ENCODE measurements at regions not wholly inside any gene's neighbourhood (a gene's known extent, or its start where the extent isn't known, plus 50 kb on each side); places are given as distances from the start of the nearest gene placed in this dataset.

DNA sequence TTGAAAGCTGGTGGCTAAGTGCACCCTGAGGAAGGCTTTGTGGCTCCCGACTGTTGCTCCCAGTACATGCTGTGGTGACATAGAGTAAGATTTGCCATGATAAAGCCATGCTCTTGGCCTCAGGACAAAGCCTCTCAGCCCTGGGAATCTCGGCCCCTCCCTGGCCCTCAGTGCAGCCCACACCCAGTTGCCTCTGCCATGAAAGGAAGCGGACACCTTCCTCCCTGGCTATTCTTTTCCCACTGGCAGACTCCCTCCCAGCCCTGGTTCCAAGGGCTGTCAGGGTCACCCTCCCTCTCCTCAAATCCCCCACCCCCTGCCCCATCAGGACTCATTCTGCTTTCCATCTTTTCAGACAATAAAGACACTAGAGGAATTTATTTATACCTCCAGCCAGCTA lies 119.8 kb upstream of the NEO1 start:
- H3K36me3 ChIP-seq (replicated peaks; ENCODE audit: low read depth, low read length) = no peaks in the 10 kb centered on the region
- TF ChIP-seq, protein P1, sequence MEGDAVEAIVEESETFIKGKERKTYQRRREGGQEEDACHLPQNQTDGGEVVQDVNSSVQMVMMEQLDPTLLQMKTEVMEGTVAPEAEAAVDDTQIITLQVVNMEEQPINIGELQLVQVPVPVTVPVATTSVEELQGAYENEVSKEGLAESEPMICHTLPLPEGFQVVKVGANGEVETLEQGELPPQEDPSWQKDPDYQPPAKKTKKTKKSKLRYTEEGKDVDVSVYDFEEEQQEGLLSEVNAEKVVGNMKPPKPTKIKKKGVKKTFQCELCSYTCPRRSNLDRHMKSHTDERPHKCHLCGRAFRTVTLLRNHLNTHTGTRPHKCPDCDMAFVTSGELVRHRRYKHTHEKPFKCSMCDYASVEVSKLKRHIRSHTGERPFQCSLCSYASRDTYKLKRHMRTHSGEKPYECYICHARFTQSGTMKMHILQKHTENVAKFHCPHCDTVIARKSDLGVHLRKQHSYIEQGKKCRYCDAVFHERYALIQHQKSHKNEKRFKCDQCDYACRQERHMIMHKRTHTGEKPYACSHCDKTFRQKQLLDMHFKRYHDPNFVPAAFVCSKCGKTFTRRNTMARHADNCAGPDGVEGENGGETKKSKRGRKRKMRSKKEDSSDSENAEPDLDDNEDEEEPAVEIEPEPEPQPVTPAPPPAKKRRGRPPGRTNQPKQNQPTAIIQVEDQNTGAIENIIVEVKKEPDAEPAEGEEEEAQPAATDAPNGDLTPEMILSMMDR (IDR thresholded peaks at IDR 0.05; ENCODE audit: low read depth, low read length) = no peak
- TF ChIP-seq EZH2phosphoT487 (IDR thresholded peaks at IDR 0.05; ENCODE audit: low read depth) = no peak
- H2AFZ ChIP-seq (ENCODE audit: low read depth, low read length) = no peak overlapping the region
- H3K27me3 ChIP-seq (ENCODE audit: low read depth, low read length) = peaks cover 15% of the 10 kb centered on the region; the same call in 1 of the 2 replicates
- H4K20me1 ChIP-seq (ENCODE audit: insufficient read depth, low read length) = no peaks in the 10 kb centered on the region
- no peak overlapping the region for H3K9ac ChIP-seq (ENCODE audit: low read length)
- H3K4me2 ChIP-seq (ENCODE audit: low read length) = no peak overlapping the region
- H3K4me1 ChIP-seq (ENCODE audit: low read length) = no peaks in the 10 kb centered on the region
- H3K79me2 ChIP-seq (ENCODE audit: low read length) = no peaks in the 10 kb centered on the region
- no peaks in the 10 kb centered on the region for H3K9me3 ChIP-seq (ENCODE audit: insufficient read depth, low read length)
- no peak overlapping the region for H3K27ac ChIP-seq (ENCODE audit: low read length)
- no peak overlapping the region for H3K4me3 ChIP-seq (ENCODE audit: low read length)

DNA sequence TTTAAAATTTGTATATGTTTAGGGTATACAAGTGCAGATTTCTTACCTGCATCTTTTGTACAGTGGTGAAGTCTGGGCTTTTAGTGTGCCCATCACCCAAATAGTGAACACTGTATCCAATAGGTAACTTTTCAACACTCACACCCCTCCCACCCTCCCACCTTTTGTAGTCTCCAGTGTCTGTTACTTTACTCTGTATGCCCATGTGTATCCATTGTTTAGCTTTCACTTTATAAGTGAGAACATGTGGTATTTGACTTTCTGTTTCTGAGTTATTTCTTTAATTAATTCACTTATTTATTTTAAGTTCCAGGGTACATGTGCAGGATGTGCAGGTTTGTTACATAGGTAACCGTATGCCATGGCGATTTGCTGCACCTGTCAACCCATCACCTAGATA lies 124.8 kb upstream of the NEO1 start:
- H3K27ac ChIP-seq (ENCODE audit: low read length) = no peak overlapping the region
- no peaks in the 10 kb centered on the region for H3K9me3 ChIP-seq (ENCODE audit: insufficient read depth, low read length)
- no peak overlapping the region for H3K4me2 ChIP-seq (ENCODE audit: low read length)
- peaks cover 22% of the 10 kb centered on the region for H3K27me3 ChIP-seq (ENCODE audit: low read depth, low read length)
- no peak overlapping the region for H2AFZ ChIP-seq (ENCODE audit: low read depth, low read length)
- H3K9ac ChIP-seq (ENCODE audit: low read length) = no peak overlapping the region
- no peaks in the 10 kb centered on the region for H4K20me1 ChIP-seq (ENCODE audit: insufficient read depth, low read length)
- H3K4me3 ChIP-seq (ENCODE audit: low read length) = no peak overlapping the region
- no peaks in the 10 kb centered on the region for H3K36me3 ChIP-seq (replicated peaks; ENCODE audit: low read depth, low read length)
- no peaks in the 10 kb centered on the region for H3K4me1 ChIP-seq (ENCODE audit: low read length)
- TF ChIP-seq EZH2phosphoT487 (IDR thresholded peaks at IDR 0.05; ENCODE audit: low read depth) = no peak
- TF ChIP-seq, protein P1 (IDR thresholded peaks at IDR 0.05; ENCODE audit: low read depth, low read length) = no peak
- H3K79me2 ChIP-seq (ENCODE audit: low read length) = no peaks in the 10 kb centered on the region

DNA sequence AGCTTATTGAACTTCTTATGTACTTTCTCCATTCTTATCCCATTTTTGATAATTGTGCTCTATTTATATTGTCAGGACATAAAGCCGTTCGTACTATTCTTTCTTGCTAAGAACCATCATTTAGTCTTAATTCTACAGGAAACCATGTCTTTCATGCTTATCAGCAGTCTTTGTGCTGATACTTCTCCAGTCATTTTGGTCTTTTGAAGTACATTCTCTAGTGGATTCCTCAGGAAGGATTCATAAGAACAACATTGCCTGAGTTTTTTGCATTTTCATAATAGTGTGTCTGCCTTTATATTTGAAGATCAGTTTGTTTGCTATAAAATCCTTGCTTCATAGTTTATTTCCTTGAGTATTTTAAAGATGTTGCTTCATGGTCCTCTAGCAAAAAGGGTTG lies 126.6 kb upstream of the NEO1 start:
- no peak overlapping the region for H3K4me2 ChIP-seq (ENCODE audit: low read length)
- no peaks in the 10 kb centered on the region for H3K36me3 ChIP-seq (replicated peaks; ENCODE audit: low read depth, low read length)
- no peaks in the 10 kb centered on the region for H3K9me3 ChIP-seq (ENCODE audit: insufficient read depth, low read length)
- H3K79me2 ChIP-seq (ENCODE audit: low read length) = no peaks in the 10 kb centered on the region
- H3K27me3 ChIP-seq (ENCODE audit: low read depth, low read length) = peaks cover 18% of the 10 kb centered on the region
- H3K4me1 ChIP-seq (ENCODE audit: low read length) = no peaks in the 10 kb centered on the region
- TF ChIP-seq EZH2phosphoT487 (IDR thresholded peaks at IDR 0.05; ENCODE audit: low read depth) = no peak
- H3K4me3 ChIP-seq (ENCODE audit: low read length) = no peak overlapping the region
- no peak overlapping the region for H3K27ac ChIP-seq (ENCODE audit: low read length)
- H4K20me1 ChIP-seq (ENCODE audit: insufficient read depth, low read length) = no peaks in the 10 kb centered on the region
- no peak overlapping the region for H3K9ac ChIP-seq (ENCODE audit: low read length)
- H2AFZ ChIP-seq (ENCODE audit: low read depth, low read length) = no peak overlapping the region

DNA sequence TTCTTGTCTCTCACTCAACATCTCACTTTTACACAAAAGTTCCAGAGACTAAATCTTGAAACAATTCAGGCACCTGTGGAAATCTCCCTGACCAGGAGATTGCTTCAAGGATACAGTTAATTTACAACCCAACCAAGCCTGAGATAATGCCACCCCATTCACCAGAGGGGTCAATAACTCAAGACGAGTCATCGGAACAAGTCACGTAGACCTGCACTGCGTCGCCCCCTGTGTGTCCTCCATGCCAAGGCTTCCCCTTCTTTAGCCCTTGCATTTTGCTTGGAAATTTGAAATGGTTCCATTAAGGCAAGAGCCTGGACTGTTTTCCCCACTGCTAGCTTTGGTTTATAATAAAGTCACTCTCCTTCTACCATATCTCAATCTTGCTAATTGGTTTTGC lies 129.0 kb upstream of the NEO1 start:
- no peak overlapping the region for H3K4me2 ChIP-seq (ENCODE audit: low read length)
- no peak for TF ChIP-seq EZH2phosphoT487 (IDR thresholded peaks at IDR 0.05; ENCODE audit: low read depth)
- TF ChIP-seq, protein P1 (IDR thresholded peaks at IDR 0.05; ENCODE audit: low read depth, low read length) = no peak

DNA sequence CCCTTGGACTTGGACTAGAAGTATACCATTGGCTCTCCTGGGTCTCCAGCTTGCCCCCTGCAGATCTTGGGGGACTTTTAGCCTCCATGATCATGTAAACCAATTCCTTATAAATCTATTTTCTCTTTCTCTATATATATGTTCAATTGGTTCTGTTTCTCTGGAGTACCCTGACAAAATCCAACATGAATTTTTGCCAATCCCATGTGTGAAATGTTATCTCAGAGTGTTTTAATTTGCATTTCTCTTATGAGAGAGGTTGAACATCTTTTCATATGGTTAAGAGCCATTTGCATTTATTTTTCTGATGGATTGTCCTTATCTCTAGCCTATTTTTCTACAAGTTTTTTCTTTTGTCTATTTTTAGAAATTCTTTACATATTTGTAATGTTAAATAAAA lies 131.7 kb upstream of the NEO1 start:
- Histone ChIP-seq H2AFZ (ENCODE audit: low read depth, low read length) (no peak overlapping the region), H3K27me3 (ENCODE audit: low read depth, low read length) (peaks cover 1% of the 10 kb centered on the region), H4K20me1 (ENCODE audit: insufficient read depth, low read length) (no peaks in the 10 kb centered on the region), H3K4me2 (ENCODE audit: low read length) (no peak overlapping the region), H3K4me3 (ENCODE audit: low read length) (no peak overlapping the region), H3K9ac (ENCODE audit: low read length) (no peak overlapping the region), H3K9me3 (ENCODE audit: insufficient read depth, low read length) (no peaks in the 10 kb centered on the region), H3K79me2 (ENCODE audit: low read length) (no peaks in the 10 kb centered on the region), H3K36me3 (replicated peaks; ENCODE audit: low read depth, low read length) (no peaks in the 10 kb centered on the region), H3K27ac (ENCODE audit: low read length) (no peak overlapping the region), H3K4me1 (ENCODE audit: low read length) (no peaks in the 10 kb centered on the region)
- no peak for TF ChIP-seq EZH2phosphoT487 (IDR thresholded peaks at IDR 0.05; ENCODE audit: low read depth)
- TF ChIP-seq, protein P1 (IDR thresholded peaks at IDR 0.05; ENCODE audit: low read depth, low read length) = no peak

More for the DNA sequence above, 129.0 kb upstream of the NEO1 start:
- Histone ChIP-seq H3K27me3 (ENCODE audit: low read depth, low read length) (peaks cover 13% of the 10 kb centered on the region), H3K9me3 (ENCODE audit: insufficient read depth, low read length) (no peaks in the 10 kb centered on the region), H2AFZ (ENCODE audit: low read depth, low read length) (no peak overlapping the region), H4K20me1 (ENCODE audit: insufficient read depth, low read length) (no peaks in the 10 kb centered on the region), H3K79me2 (ENCODE audit: low read length) (no peaks in the 10 kb centered on the region), H3K36me3 (replicated peaks; ENCODE audit: low read depth, low read length) (no peaks in the 10 kb centered on the region), H3K9ac (ENCODE audit: low read length) (no peak overlapping the region), H3K4me3 (ENCODE audit: low read length) (no peak overlapping the region), H3K27ac (ENCODE audit: low read length) (no peak overlapping the region), H3K4me1 (ENCODE audit: low read length) (no peaks in the 10 kb centered on the region)
